Activated T-cell treated with anti-CD3 and anti-CD28 coated beads for 1 hour (primary cell): ENCODE measurements at regions not wholly inside any gene's neighbourhood (a gene's known extent, or its start where the extent isn't known, plus 50 kb on each side); places are given as distances from the start of the nearest gene placed in this dataset.

ENCODE experiments used
- DNase-seq: peaks from one replicate; pipeline ENCODE4 v3.0.0-alpha.2; 2020; ENCODE audit warnings: low read depth

GRCh38 chr20:60213126-60213893 lies 255.1 kb downstream of the CDH26 start:
- no peak for DNase-seq

- no peak for DNase-seq
These were observed 256.9 kb downstream of the CDH26 start for GRCh38 chr20:60214901-60215815.

- no peak for DNase-seq
These were observed 257.9 kb downstream of the CDH26 start for GRCh38 chr20:60215816-60216730.

- no peak for DNase-seq
These were observed 261.0 kb downstream of the CDH26 start for GRCh38 chr20:60219231-60219630.

GRCh38 chr20:60219984-60220562 lies 261.9 kb downstream of the CDH26 start:
- DNase-seq, result no peak

GRCh38 chr20:60220706-60221105 lies 262.5 kb downstream of the CDH26 start:
- no peak for DNase-seq

- no peak for DNase-seq
These were observed 263.4 kb downstream of the CDH26 start for GRCh38 chr20:60221593-60221992.

- no peak for DNase-seq
These were observed 264.3 kb downstream of the CDH26 start for GRCh38 chr20:60222497-60222896.

- no peak for DNase-seq
These were observed 265.0 kb downstream of the CDH26 start for GRCh38 chr20:60223174-60223573.

- DNase-seq, result no peak
These were observed 266.7 kb downstream of the CDH26 start for GRCh38 chr20:60224914-60225313.

- no peak for DNase-seq
These were observed 270.0 kb downstream of the CDH26 start for GRCh38 chr20:60228255-60228654.

GRCh38 chr20:60232380-60232779 lies 274.2 kb downstream of the CDH26 start:
- no peak for DNase-seq

- no peak for DNase-seq
These were observed 274.9 kb downstream of the CDH26 start for GRCh38 chr20:60233018-60233630.

GRCh38 chr20:60236613-60237012 lies 278.4 kb downstream of the CDH26 start:
- DNase-seq, result no peak

GRCh38 chr20:60237981-60238380 lies 279.8 kb downstream of the CDH26 start:
- DNase-seq, result no peak

- no peak for DNase-seq
These were observed 280.9 kb downstream of the CDH26 start for GRCh38 chr20:60238992-60239660.

- no peak for DNase-seq
These were observed 281.7 kb downstream of the CDH26 start for GRCh38 chr20:60239956-60240355.

- no peak for DNase-seq
These were observed 282.2 kb downstream of the CDH26 start for GRCh38 chr20:60240415-60240814.

GRCh38 chr20:60240986-60241385 lies 282.8 kb downstream of the CDH26 start:
- no peak for DNase-seq

GRCh38 chr20:60242836-60243505 lies 284.7 kb downstream of the CDH26 start:
- no peak for DNase-seq
